ENCODE measurements at regions not wholly inside any gene's neighbourhood (a gene's known extent, or its start where the extent isn't known, plus 50 kb on each side); places are given as distances from the start of the nearest gene placed in this dataset.

DNA sequence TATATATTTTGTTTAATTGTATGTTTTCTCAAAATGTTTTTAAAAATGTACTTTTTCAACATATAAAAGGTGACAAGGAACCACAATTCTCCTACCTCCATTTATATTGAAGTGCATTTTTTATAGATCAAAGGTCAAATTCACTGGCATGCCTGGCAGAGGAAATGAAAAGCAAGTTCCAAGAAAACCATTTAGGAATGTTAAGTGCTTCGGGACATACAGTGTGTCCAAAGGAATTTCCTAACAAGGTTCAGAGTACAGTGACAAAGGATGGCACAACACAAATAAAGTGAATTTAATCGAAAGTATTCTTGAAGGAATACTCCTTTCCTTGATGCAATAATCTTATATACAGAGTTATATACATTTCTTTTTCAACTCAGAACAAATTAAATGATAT is 242.3 kb downstream of the CCER1 start:
- TF ChIP-seq, protein P1, sequence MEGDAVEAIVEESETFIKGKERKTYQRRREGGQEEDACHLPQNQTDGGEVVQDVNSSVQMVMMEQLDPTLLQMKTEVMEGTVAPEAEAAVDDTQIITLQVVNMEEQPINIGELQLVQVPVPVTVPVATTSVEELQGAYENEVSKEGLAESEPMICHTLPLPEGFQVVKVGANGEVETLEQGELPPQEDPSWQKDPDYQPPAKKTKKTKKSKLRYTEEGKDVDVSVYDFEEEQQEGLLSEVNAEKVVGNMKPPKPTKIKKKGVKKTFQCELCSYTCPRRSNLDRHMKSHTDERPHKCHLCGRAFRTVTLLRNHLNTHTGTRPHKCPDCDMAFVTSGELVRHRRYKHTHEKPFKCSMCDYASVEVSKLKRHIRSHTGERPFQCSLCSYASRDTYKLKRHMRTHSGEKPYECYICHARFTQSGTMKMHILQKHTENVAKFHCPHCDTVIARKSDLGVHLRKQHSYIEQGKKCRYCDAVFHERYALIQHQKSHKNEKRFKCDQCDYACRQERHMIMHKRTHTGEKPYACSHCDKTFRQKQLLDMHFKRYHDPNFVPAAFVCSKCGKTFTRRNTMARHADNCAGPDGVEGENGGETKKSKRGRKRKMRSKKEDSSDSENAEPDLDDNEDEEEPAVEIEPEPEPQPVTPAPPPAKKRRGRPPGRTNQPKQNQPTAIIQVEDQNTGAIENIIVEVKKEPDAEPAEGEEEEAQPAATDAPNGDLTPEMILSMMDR (IDR thresholded peaks at IDR 0.05; ENCODE audit: extremely low read depth in 1 of 2, insufficient read depth in 1 of 2, low read depth in 1 of 2, low read length in 2 of 2), result no peak
- no peak for TF ChIP-seq FOS (IDR thresholded peaks at IDR 0.05; ENCODE audit: borderline replicate concordance, insufficient read depth, low read length)
- TF ChIP-seq EZH2 (IDR thresholded peaks at IDR 0.05; ENCODE audit: borderline replicate concordance, low read depth, low read length, severe bottlenecking), result no peak
- TF ChIP-seq POLR2A (IDR thresholded peaks at IDR 0.05; ENCODE audit: low read depth, low read length), result no peak
- no peak for TF ChIP-seq POLR2AphosphoS5 (IDR thresholded peaks at IDR 0.05; ENCODE audit: insufficient read depth, low read depth, low read length)
